CD4-positive, alpha-beta T cell treated with Interleukin-6 for 4 hours (primary cell): ENCODE measurements at regions not wholly inside any gene's neighbourhood (a gene's known extent, or its start where the extent isn't known, plus 50 kb on each side); places are given as distances from the start of the nearest gene placed in this dataset.
"Not testable (repeated sequence)": the region's sequence is repeated elsewhere in the genome, so short reads cannot be mapped to it uniquely, and the experiment has no call there.

Experiments used
- DNase-seq: peaks from one replicate; pipeline ENCODE4 v3.0.0-alpha.2; 2020; ENCODE audit warnings: mixed read lengths

DNA sequence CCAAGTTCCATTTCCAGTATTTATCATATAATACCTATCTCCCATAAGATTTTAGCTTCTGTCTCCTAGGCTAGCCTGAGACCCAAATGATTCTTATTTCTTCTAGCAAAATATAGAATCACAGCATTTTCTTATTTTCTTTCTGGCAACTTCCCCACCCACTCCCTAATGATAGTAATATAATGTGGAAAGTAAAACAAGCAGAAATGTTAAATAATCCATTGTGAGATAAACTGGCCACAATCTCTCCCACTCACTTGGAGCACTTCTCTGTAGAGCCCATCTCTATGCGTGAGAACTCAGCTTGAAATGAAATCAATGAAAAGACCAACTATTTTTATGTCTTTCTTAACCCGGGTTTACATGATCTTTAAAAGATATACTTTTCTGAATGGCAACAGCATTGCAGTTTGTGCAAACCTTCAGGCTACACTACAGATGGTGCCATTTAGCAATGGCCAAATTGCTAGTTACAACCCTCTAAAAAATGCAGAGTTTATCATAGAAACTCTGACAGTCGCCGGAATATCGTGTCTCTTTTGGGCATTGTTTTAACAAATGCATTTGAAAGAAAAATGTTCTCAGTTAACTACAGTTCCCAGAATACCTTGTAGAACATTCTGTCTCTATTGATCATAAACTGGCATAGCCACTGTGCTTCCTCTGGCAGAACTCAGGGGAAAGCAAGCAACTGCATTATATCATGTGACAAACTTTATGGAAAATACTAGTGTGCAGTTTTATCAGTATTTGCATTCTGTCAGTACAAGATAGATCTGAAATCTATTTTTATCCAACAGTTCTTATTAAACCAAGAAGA lies 1407.4 kb upstream of the ZEB2 start:
- no peak for DNase-seq

GRCh38 chr2:145925591-145925990 lies 1405.7 kb upstream of the ZEB2 start:
- no peak for DNase-seq

DNA sequence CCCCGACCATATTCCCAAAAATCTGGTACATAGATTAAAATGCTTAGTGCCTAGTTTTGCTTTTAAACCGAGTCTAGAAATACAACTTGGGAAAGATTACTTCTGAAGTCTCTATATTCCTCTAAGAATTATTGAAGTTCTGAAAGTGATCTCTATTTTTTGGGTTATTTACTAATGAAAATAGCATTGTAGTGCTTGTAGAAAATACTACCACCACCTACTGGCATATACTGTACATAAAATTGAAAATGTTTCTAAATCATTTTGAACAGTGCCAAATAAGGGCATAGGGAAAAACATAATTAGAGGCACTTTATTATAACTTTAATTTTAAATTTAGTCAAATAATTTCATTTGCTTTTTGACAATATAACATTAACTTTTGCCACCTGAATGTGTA lies 1399.6 kb upstream of the ZEB2 start:
- DNase-seq = no peak

GRCh38 chr2:145918951-145919350 lies 1399.0 kb upstream of the ZEB2 start:
- no peak for DNase-seq

DNA sequence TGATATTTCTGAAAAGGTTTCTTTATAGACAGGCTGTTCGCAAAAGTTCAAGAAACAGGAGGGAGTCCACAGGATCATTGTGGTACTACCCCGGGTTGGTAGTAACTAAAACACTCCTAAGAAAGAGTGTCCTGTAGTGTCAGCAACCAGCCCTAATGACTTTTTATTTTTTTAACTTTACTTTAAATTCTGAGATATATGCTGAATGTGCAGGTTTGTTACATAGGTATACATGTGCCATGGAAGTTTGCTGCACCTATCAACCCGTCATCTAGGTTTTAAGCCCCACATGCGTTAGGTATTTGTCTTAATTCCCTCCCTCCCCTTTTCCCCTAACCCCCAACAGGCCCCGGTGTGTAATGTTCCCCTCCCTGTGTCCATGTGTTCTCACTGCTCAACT lies 1396.9 kb upstream of the ZEB2 start:
- DNase-seq = no peak

- no peak for DNase-seq
These were observed 1394.8 kb upstream of the ZEB2 start for GRCh38 chr2:145914716-145915115.

GRCh38 chr2:145910416-145910815 lies 1390.5 kb upstream of the ZEB2 start:
- DNase-seq = no peak

DNA sequence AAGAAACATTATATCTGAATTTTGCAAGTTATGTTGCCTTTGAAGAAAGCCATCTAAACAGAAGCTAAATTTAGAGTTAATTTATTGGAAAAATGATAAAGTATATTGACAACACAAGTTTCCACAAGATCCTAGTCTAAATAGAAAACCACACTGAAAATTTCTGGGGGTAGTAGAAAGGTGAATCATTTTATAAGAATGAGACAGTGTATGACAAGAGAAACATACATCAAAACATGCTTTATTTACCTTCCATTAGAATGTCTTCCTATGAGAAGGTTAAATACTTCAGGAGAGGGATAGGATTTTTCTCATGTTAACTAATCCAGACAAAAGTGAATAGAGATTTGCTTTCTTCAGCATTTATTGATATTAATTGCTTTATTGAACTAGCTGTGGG lies 1389.8 kb upstream of the ZEB2 start:
- DNase-seq = no peak

DNA sequence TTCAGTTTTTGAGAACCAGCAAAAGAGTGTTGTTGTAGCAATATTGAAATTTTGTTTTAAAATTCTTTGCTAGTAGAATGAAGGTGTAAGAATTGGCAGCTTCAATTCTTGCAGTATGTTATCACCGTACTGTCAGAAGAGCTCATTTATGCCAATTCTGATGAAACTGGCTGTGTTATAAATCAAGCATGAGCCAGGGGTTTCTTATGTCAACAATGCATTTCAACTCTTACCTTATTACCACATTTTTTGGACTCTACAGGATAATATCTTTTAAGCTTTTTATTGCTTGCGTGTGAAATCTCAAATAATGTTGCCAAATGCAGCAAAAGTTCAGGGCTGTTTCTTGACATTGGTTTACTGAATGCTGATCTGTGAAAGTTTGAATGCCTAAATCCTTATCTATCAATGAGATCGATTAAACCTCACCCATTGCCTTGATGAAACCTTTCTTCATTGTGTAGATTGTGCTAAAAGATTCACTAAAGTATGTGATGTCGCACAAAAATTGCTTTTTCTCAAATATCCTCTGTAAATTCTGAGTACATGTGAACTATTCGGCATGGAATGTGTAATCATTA lies 1389.3 kb upstream of the ZEB2 start:
- DNase-seq = no peak

- no peak for DNase-seq
These were observed 1386.4 kb upstream of the ZEB2 start for GRCh38 chr2:145906354-145906753.

- DNase-seq = no peak
These were observed 1385.5 kb upstream of the ZEB2 start for GRCh38 chr2:145905371-145905770.

- no peak for DNase-seq
These were observed 1377.2 kb upstream of the ZEB2 start for GRCh38 chr2:145897151-145897550.

- no peak for DNase-seq
These were observed 1368.0 kb upstream of the ZEB2 start for GRCh38 chr2:145887915-145888314.

GRCh38 chr2:145880997-145881396 lies 1361.1 kb upstream of the ZEB2 start:
- DNase-seq = not testable (repeated sequence)

- DNase-seq = no peak
These were observed 1355.1 kb upstream of the ZEB2 start for GRCh38 chr2:145875016-145875415.

DNA sequence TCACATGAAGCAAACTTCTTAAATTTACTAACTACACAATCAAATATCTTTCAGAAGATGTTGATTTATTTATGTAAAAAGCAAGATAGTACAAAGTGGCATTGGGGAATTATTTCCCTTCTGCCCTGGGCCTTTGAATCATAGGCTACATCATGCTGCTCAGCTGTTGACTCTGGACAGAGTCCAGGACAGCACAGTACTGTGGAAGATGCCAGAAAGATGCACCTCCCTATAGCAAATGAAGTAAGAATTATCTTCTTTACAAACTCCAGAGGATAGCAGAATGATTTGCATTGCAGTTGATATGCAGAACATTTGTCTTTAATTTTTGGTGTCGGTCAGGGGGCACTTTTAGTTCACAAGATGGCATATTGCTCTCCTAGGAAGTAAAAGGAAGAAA lies 1354.5 kb upstream of the ZEB2 start:
- DNase-seq = no peak

- no peak for DNase-seq
These were observed 1344.6 kb upstream of the ZEB2 start for GRCh38 chr2:145864501-145864900.

GRCh38 chr2:145861940-145862339 lies 1342.0 kb upstream of the ZEB2 start:
- DNase-seq = no peak

DNA sequence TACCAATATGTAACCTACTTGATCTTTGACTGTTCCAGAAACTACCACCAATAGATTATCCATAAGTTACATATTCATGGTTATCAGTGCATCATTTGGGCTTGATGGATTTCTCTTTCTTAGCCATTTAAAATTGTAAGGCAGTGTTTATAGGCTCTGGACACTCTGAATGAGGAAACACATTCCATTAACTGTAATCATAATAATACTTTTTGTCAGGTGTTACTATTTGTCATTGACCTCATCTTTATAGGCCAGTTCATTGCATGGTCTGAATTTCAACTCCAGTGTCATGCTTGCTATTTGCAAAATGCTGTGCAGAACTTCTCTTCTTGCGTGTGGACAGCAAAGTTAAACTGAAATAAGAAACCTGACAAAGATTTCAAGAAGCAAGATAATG lies 1340.2 kb upstream of the ZEB2 start:
- DNase-seq = no peak

GRCh38 chr2:145855142-145855541 lies 1335.2 kb upstream of the ZEB2 start:
- DNase-seq = no peak

DNA sequence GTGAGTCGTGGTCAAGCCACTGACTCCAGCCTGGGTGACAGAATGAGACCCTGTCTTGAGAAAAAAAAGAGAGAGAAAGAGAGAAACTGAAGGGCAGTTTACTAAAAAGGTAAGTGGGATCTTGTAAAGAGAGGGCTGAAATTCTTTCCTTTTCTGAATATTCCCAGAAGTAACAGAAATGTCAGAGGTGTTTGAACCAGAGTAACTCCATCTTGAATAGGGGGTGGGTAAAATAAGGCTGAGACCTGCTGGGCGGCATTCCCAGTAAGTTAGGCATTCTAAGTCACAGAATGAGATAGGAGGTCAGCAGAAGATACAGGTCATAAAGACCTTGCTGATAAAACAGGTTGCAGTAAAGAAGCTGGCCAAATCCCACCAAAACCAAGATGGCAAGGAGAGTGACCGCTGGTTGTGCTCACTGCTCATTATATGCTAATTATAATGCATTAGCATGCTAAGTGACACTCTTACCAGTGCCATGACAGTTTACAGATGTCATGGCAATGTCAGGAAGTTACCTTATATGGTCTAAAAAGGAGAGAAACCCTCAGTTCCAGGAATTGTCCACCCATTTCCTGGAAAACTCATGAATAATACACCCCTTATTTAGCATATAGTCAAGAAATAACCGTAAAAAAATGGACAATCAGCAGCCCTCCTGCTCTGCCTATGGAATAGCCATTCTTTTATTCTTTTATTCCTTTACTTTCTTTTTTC lies 1334.3 kb upstream of the ZEB2 start:
- no peak for DNase-seq

GRCh38 chr2:145851730-145852129 lies 1331.8 kb upstream of the ZEB2 start:
- no peak for DNase-seq

GRCh38 chr2:145849466-145849865 lies 1329.5 kb upstream of the ZEB2 start:
- DNase-seq = no peak

- DNase-seq = no peak
These were observed 1327.1 kb upstream of the ZEB2 start for GRCh38 chr2:145846982-145847381.
